ENCODE measurements at regions not wholly inside any gene's neighbourhood (a gene's known extent, or its start where the extent isn't known, plus 50 kb on each side); places are given as distances from the start of the nearest gene placed in this dataset.

DNA sequence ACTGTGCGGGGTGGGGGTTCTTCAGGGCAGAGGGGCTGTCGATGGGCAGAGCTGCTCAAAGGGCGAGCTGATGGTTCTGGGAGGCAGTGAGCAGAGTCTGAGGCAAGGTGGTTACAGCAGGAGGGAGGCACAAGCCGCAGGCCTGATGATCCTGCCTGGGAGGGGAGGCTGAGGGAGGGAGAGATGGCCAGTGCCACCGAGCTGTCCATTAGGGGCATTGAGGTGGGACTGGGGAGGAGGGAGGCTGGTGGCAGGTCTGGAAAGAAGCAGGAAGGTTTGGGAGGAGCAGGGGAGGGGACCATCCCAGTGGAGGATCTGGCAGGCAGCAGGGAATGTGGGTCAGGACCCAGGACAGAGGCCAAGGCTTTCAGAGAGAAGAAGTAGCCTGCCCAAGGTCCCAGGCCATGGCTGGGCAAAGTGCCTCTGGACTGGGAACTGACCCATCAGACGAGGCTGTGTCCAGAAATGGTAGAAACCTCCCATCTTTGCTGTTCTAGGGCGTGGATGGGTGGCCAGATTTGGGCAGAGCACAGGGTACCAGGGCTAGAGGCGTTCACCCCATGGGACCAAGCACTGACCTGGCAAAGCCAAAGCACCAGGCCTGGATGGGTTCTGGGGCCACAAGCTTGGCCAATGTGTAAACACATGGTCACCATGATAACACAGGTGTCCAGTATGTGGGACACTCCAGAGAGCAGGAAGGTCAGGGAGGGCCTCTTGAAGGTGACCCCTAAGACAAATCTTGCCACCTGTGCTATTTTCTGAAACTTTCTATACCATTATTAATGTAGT, 55.5 kb downstream of the INHBB start:
- H3K36me3 ChIP-seq (ENCODE audit: control insufficient read depth in 5 of 5, insufficient read depth in 5 of 5, low read length in 5 of 5) = no peaks in the 10 kb centered on the region
- no peak overlapping the region for H3K9ac ChIP-seq (ENCODE audit: low read length in 5 of 5)
- H3K27me3 ChIP-seq (ENCODE audit: control insufficient read depth in 5 of 5, insufficient read depth in 4 of 5, low read length in 5 of 5) = peaks cover 0 to 3% (median 0%) of the 10 kb centered on the region in 5 donors
- no peak overlapping the region for H3K4me3 ChIP-seq (ENCODE audit: low read depth in 1 of 5, low read length in 5 of 5)
- no peak overlapping the region for H3K27ac ChIP-seq (ENCODE audit: low read depth, low read length)
- H3K9me3 ChIP-seq (ENCODE audit: control insufficient read depth in 5 of 5, low read length in 5 of 5) = no peaks in the 10 kb centered on the region
- no peaks in the 10 kb centered on the region for H3K4me1 ChIP-seq (ENCODE audit: control insufficient read depth in 5 of 5, insufficient read depth in 5 of 5, low read length in 5 of 5)

DNA sequence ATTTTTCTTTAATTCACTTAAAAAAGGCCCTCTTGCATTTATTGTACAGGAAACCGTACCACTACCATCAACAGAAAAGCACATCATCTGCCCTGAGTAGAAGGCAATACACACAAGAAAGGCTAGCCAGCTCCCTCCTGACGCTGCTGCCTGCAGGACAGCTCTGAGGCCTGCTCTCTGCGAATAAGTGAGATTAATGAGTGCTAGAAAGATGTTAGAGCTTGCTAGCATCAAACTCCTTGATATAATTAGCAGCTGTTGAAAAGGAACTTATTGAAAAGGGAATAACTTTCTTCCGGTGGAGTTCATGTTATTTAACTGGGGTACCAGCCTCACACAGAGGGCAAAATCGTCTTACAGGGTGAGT, 56.1 kb downstream of the INHBB start:
- Histone ChIP-seq H3K9ac (ENCODE audit: low read length in 5 of 5) (no peak overlapping the region), H3K4me3 (ENCODE audit: low read depth in 1 of 5, low read length in 5 of 5) (no peak overlapping the region), H3K36me3 (ENCODE audit: control insufficient read depth in 5 of 5, insufficient read depth in 5 of 5, low read length in 5 of 5) (no peaks in the 10 kb centered on the region), H3K27me3 (ENCODE audit: control insufficient read depth in 5 of 5, insufficient read depth in 4 of 5, low read length in 5 of 5) (peaks cover 0 to 3% (median 0%) of the 10 kb centered on the region in 5 donors), H3K9me3 (ENCODE audit: control insufficient read depth in 5 of 5, low read length in 5 of 5) (no peaks in the 10 kb centered on the region), H3K4me1 (ENCODE audit: control insufficient read depth in 5 of 5, insufficient read depth in 5 of 5, low read length in 5 of 5) (no peaks in the 10 kb centered on the region), H3K27ac (ENCODE audit: low read depth, low read length) (no peak overlapping the region)

DNA sequence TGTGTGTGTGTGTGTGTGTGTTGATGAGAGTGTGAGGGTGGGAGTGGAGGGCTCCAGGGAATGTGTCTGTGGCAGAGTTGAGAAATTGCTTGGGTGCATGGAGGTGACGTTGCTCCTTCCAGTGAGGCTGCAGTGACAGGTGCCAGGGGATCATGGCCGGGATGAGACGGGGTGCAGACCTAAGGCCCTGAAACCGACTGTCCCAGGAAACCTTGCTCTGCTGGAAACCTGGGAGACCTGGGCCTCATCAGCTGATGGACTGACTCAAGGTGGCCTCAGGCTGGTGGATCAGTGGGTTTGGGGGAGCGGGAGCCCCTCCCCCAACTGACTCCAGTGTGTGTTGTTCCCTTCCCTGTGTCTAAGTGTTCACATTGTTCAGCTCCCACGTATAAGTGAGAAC, 56.6 kb downstream of the INHBB start:
- no peak overlapping the region for H3K9ac ChIP-seq (ENCODE audit: low read length in 5 of 5)
- H3K27ac ChIP-seq (ENCODE audit: low read depth, low read length) = no peak overlapping the region
- peaks cover 0 to 3% (median 0%) of the 10 kb centered on the region in 5 donors for H3K27me3 ChIP-seq (ENCODE audit: control insufficient read depth in 5 of 5, insufficient read depth in 4 of 5, low read length in 5 of 5)
- no peaks in the 10 kb centered on the region for H3K4me1 ChIP-seq (ENCODE audit: control insufficient read depth in 5 of 5, insufficient read depth in 5 of 5, low read length in 5 of 5)
- H3K9me3 ChIP-seq (ENCODE audit: control insufficient read depth in 5 of 5, low read length in 5 of 5) = no peaks in the 10 kb centered on the region
- no peak overlapping the region for H3K4me3 ChIP-seq (ENCODE audit: low read depth in 1 of 5, low read length in 5 of 5)
- H3K36me3 ChIP-seq (ENCODE audit: control insufficient read depth in 5 of 5, insufficient read depth in 5 of 5, low read length in 5 of 5) = no peaks in the 10 kb centered on the region

DNA sequence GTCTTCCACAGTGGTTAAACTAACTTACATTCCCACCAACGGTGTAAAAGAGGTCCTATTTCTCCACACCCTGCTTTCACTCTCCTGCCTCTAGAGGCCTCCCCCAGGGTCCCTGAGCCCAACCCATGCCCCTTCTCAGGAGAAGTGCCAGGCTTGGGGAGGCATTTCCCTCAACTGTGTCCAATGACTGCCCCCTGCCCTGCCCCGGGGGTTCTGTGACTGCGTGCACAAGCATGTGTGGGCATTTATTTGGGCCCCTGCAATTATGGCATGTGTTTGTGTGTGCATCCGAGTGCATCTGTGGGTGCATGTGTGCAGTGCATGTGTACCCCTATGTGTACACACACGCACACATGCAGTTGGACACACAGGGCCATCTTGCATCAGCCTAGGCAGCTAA, 57.3 kb downstream of the INHBB start:
- Histone ChIP-seq H3K4me1 (ENCODE audit: control insufficient read depth in 5 of 5, insufficient read depth in 5 of 5, low read length in 5 of 5) (no peaks in the 10 kb centered on the region), H3K27ac (ENCODE audit: low read depth, low read length) (no peak overlapping the region), H3K9ac (ENCODE audit: low read length in 5 of 5) (no peak overlapping the region), H3K27me3 (ENCODE audit: control insufficient read depth in 5 of 5, insufficient read depth in 4 of 5, low read length in 5 of 5) (peaks cover 0 to 3% (median 0%) of the 10 kb centered on the region in 5 donors), H3K36me3 (ENCODE audit: control insufficient read depth in 5 of 5, insufficient read depth in 5 of 5, low read length in 5 of 5) (no peaks in the 10 kb centered on the region), H3K9me3 (ENCODE audit: control insufficient read depth in 5 of 5, low read length in 5 of 5) (peaks cover 0 to under 1% (median 0%) of the 10 kb centered on the region in 5 donors), H3K4me3 (ENCODE audit: low read depth in 1 of 5, low read length in 5 of 5) (no peak overlapping the region)

DNA sequence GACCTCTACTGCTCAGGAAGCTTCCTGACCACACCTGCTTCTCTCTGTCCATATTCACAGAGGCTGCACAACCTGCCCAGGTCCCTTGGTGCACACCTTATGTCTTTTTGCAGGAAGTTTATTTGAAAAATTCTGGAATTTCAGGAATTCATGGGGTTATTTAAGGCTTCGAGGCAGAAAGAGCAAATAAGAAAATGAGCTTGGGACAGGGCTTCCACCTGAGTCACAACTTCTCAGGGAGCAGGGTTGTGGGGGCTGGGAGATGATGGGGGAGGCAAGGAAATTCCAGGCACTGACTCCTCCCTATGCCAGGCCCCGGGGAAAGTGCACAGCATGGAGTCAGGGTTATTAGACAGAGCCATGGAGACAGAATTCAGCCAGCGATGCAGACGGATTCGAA, 57.7 kb downstream of the INHBB start:
- H3K4me1 ChIP-seq (ENCODE audit: control insufficient read depth in 5 of 5, insufficient read depth in 5 of 5, low read length in 5 of 5) = no peaks in the 10 kb centered on the region
- no peaks in the 10 kb centered on the region for H3K36me3 ChIP-seq (ENCODE audit: control insufficient read depth in 5 of 5, insufficient read depth in 5 of 5, low read length in 5 of 5)
- peaks cover 0 to 4% (median 0%) of the 10 kb centered on the region in 5 donors for H3K9me3 ChIP-seq (ENCODE audit: control insufficient read depth in 5 of 5, low read length in 5 of 5)
- no peak overlapping the region for H3K27ac ChIP-seq (ENCODE audit: low read depth, low read length)
- H3K27me3 ChIP-seq (ENCODE audit: control insufficient read depth in 5 of 5, insufficient read depth in 4 of 5, low read length in 5 of 5) = peaks cover 0 to 2% (median 0%) of the 10 kb centered on the region in 5 donors
- H3K4me3 ChIP-seq (ENCODE audit: low read depth in 1 of 5, low read length in 5 of 5) = no peak overlapping the region
- no peak overlapping the region for H3K9ac ChIP-seq (ENCODE audit: low read length in 5 of 5)

DNA sequence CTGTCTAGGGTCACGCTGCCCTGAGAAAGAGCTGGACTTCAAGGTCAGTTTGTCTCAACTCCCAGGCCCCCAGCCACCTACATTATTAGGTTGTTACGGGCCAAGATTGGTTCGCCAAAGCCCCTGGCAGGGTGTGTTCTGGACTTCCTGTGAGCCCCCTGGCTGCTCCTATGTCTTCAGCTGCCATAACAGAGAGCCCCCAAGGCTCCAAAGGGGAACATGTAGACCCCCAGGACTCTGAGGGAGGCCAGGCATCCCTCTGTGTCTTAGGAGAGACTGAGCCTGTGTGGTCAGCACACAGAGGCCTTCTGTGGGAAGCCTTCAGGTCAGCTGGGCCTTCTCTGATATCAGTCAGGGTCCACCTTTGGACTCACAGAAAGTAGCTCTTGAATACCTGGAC, 58.3 kb downstream of the INHBB start:
- Histone ChIP-seq H3K4me3 (ENCODE audit: low read depth in 1 of 5, low read length in 5 of 5) (no peak overlapping the region), H3K9me3 (ENCODE audit: control insufficient read depth in 5 of 5, low read length in 5 of 5) (peaks cover 0 to 7% (median 0%) of the 10 kb centered on the region in 5 donors), H3K27ac (ENCODE audit: low read depth, low read length) (no peak overlapping the region), H3K9ac (ENCODE audit: low read length in 5 of 5) (no peak overlapping the region), H3K36me3 (ENCODE audit: control insufficient read depth in 5 of 5, insufficient read depth in 5 of 5, low read length in 5 of 5) (no peaks in the 10 kb centered on the region), H3K27me3 (ENCODE audit: control insufficient read depth in 5 of 5, insufficient read depth in 4 of 5, low read length in 5 of 5) (no peaks in the 10 kb centered on the region), H3K4me1 (ENCODE audit: control insufficient read depth in 5 of 5, insufficient read depth in 5 of 5, low read length in 5 of 5) (no peaks in the 10 kb centered on the region)

DNA sequence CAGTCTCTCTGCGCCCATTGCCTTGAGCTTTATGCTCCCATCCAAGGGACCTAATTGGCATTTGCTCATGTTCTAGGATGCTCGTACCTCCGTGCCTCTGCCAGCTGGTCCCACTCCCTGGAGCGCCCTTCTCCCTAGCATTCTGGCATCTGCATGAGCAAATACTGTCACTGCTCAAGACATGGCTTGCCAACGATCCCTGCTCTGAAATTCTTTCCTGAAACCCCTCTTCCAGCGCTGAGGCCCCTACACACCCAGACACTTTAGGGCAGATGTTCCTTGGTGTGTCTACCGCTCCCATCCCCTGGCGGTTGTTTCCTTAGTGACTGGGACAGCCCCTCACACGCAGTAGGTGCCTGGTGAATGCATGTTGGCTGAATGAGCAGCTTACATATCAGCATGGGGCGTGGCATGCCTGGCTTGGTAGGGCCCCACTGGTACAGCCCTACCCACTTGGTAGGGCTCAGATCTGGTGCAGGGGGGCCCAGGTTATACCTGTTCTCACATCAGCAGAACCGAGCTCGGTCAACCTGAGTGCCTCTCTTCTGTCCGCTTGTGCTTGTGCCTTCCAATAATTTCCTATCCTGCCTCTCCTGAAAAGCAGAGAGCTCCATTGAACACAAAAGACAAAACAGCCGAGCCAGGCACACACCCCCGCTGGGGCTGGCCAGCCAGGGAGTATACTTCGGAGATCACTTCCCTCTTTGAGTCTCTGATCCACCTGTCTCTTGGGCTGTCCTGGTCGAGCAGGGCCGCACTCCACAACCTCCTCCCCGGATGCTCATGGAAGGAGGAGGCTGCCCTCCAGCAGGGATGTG, 59.2 kb downstream of the INHBB start:
- Histone ChIP-seq H3K4me1 (ENCODE audit: control insufficient read depth in 5 of 5, insufficient read depth in 5 of 5, low read length in 5 of 5) (no peaks in the 10 kb centered on the region), H3K36me3 (ENCODE audit: control insufficient read depth in 5 of 5, insufficient read depth in 5 of 5, low read length in 5 of 5) (no peaks in the 10 kb centered on the region), H3K27me3 (ENCODE audit: control insufficient read depth in 5 of 5, insufficient read depth in 4 of 5, low read length in 5 of 5) (no peaks in the 10 kb centered on the region), H3K27ac (ENCODE audit: low read depth, low read length) (no peak overlapping the region), H3K9me3 (ENCODE audit: control insufficient read depth in 5 of 5, low read length in 5 of 5) (peaks cover 2 to 12% (median 6%) of the 10 kb centered on the region in 5 donors), H3K4me3 (ENCODE audit: low read depth in 1 of 5, low read length in 5 of 5) (no peak overlapping the region), H3K9ac (ENCODE audit: low read length in 5 of 5) (no peak overlapping the region)

DNA sequence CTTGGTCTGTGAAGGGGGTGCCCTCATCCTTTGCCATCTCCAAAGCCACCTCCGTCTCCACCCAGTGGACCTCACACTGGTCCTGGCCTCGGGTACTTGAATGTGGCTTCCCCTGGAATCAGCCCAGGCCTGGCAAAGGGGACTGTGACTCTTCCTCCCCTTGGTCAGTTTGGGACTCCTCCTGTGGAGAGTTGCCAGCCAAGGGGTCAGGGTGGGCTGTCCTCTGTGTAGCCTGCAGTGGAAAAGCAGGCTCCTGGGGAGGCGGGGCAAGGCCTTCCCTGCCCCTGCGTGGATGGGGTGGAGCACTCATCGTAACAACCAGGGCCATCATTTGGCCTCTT, 59.8 kb downstream of the INHBB start:
- Histone ChIP-seq H3K9ac (ENCODE audit: low read length in 5 of 5) (no peak overlapping the region), H3K36me3 (ENCODE audit: control insufficient read depth in 5 of 5, insufficient read depth in 5 of 5, low read length in 5 of 5) (no peaks in the 10 kb centered on the region), H3K27ac (ENCODE audit: low read depth, low read length) (no peak overlapping the region), H3K4me3 (ENCODE audit: low read depth in 1 of 5, low read length in 5 of 5) (no peak overlapping the region), H3K9me3 (ENCODE audit: control insufficient read depth in 5 of 5, low read length in 5 of 5) (peaks cover 2 to 16% (median 6%) of the 10 kb centered on the region in 5 donors), H3K27me3 (ENCODE audit: control insufficient read depth in 5 of 5, insufficient read depth in 4 of 5, low read length in 5 of 5) (no peaks in the 10 kb centered on the region), H3K4me1 (ENCODE audit: control insufficient read depth in 5 of 5, insufficient read depth in 5 of 5, low read length in 5 of 5) (no peaks in the 10 kb centered on the region)

DNA sequence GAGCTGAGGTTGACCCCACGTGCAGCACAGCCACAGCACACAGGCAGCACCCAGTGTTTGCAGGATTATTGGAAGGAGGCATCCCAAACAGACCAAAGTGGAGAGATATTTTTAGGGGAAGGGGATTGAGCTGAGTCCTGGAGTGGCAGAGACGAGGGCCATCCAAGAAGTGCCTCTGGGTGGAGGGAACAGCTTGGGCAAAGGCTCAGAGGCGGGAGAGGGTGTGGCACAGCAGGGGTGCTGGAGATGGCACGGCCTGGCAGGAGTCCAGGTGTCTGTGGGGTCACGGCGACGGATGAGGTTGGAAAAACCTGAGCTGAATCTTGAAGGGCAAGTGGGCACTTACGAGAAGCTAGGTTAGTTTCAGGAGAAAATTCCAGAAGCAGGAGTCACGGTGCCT, 60.6 kb downstream of the INHBB start:
- H3K9me3 ChIP-seq (ENCODE audit: control insufficient read depth in 5 of 5, low read length in 5 of 5) = peaks cover 2 to 16% (median 6%) of the 10 kb centered on the region in 5 donors
- H3K4me3 ChIP-seq (ENCODE audit: low read depth in 1 of 5, low read length in 5 of 5) = no peak overlapping the region
- no peaks in the 10 kb centered on the region for H3K4me1 ChIP-seq (ENCODE audit: control insufficient read depth in 5 of 5, insufficient read depth in 5 of 5, low read length in 5 of 5)
- no peak overlapping the region for H3K9ac ChIP-seq (ENCODE audit: low read length in 5 of 5)
- H3K36me3 ChIP-seq (ENCODE audit: control insufficient read depth in 5 of 5, insufficient read depth in 5 of 5, low read length in 5 of 5) = no peaks in the 10 kb centered on the region
- H3K27ac ChIP-seq (ENCODE audit: low read depth, low read length) = no peak overlapping the region
- no peaks in the 10 kb centered on the region for H3K27me3 ChIP-seq (ENCODE audit: control insufficient read depth in 5 of 5, insufficient read depth in 4 of 5, low read length in 5 of 5)

DNA sequence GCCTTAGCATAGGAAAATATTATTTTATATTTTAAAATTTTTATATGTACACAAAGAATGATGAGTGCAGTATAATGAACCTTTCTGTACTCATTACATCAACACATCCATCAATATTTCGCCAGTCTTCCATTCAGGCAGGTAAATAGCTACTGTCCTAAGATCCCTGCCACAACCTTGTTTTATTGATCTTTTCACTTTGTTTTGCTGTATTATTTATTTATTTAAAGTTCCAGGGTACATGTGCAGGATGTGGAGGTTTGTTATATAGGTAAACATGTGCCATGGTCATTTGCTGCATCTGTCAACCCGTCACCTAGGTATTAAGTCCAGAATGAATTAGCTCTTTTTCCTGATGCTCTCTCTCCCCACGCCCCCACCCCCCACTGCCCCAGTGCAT, 64.6 kb downstream of the INHBB start:
- no peaks in the 10 kb centered on the region for H3K27me3 ChIP-seq (ENCODE audit: control insufficient read depth in 5 of 5, insufficient read depth in 4 of 5, low read length in 5 of 5)

More for the DNA sequence above, 64.6 kb downstream of the INHBB start:
- Histone ChIP-seq H3K27ac (ENCODE audit: low read depth, low read length) (no peak overlapping the region), H3K36me3 (ENCODE audit: control insufficient read depth in 5 of 5, insufficient read depth in 5 of 5, low read length in 5 of 5) (no peaks in the 10 kb centered on the region), H3K9ac (ENCODE audit: low read length in 5 of 5) (no peak overlapping the region), H3K9me3 (ENCODE audit: control insufficient read depth in 5 of 5, low read length in 5 of 5) (peaks cover 2 to 16% (median 9%) of the 10 kb centered on the region in 5 donors), H3K4me1 (ENCODE audit: control insufficient read depth in 5 of 5, insufficient read depth in 5 of 5, low read length in 5 of 5) (no peaks in the 10 kb centered on the region), H3K4me3 (ENCODE audit: low read depth in 1 of 5, low read length in 5 of 5) (no peak overlapping the region)

Data from subcutaneous abdominal adipose tissue (tissue), 5 donors.